ENCODE measurements at regions not wholly inside any gene's neighbourhood (a gene's known extent, or its start where the extent isn't known, plus 50 kb on each side); places are given as distances from the start of the nearest gene placed in this dataset.

DNA sequence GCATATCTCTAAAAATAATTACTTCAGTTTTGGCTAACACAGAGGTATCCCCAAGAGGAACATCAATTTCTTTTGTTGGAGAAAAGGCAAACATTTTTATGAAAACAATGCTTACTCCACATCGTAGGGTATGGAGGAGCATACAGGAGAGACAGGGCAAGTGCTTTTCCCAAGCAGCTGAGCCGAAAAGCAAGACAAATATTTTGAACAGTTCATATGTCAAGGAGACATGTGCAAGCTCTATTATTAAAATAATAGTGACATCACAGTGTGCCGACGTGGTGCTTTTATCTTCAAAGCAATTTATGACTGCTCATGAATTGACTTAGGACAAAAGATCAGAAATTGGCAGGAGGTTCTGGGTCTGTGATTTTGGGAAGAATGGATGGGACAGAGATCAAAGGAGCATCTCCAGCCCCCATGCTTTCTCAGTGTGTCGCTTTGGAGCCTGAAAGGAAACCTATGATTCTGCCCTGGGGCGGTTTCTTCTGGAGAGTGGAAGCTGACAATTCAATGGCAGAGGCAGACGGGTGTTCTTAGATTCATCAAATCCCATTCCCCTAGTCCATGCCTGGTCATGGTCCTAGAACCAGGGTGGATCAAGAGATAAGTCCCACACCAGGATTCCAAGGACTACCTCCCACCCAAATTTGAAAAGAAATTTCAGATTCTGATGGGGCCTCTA lies 97.1 kb downstream of the JCAD start:
- DNase-seq, result no peak

- peak; percentile 16 for DNase-seq
Observed at GRCh38 chr10:29961351-29961750, 98.0 kb downstream of the JCAD start.

DNA sequence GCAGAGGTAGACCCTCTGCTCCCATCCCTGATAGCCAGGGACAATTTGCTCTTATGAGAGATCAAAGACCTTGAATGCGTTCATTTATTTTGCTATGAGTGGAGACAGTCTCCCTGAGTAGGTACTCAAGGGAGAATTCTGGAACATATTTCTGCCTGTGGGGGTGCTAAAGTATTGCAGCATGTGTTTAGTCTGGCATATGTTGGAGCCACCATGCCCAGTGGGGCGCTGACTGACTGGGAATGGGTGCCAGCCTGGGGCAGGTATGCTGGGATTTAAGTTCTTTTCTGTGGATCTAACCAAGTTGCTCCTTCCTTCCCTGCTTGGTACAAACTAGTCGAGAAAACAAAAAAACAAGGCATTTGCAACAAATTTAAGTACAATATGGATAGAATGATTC lies 99.1 kb downstream of the JCAD start:
- no peak for DNase-seq

DNA sequence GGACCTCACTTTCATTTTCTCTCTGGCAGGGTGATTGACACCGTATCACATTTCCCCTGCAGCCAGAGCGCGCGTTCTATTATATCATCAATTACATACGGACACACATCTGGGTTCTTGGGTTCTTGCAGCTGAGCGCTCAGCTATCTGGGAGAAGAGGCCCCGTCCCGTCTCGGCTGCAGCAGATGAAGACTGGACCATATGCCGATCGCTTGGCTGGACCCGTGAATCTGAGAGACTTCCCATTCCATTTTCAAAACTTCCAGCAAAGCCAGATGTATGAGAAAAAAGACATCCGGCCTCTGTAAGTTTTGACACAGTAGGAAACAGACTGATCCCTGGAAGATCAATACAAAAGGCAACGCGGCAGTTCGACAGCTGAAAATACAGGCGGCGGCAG lies 99.8 kb downstream of the JCAD start:
- DNase-seq, result no peak

DNA sequence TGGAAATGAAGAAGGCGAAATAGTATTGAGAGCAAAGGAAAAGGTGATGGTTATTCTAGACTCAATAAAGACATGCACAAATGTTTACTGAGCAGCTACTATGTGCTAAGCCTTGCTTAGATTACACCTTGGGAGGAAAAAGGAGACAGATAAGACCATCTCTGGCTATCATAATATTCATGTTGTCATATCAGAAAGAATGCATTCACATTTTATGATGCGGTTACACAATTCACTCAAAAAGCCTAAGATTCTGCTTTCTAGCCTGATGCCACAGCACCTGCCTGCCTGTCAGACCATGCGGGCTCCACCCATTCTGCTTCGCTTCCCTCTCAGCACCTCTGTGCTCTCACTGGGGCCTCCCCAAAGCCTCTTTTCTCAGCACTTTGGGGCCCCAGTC lies 100.9 kb downstream of the JCAD start:
- no peak for DNase-seq

DNA sequence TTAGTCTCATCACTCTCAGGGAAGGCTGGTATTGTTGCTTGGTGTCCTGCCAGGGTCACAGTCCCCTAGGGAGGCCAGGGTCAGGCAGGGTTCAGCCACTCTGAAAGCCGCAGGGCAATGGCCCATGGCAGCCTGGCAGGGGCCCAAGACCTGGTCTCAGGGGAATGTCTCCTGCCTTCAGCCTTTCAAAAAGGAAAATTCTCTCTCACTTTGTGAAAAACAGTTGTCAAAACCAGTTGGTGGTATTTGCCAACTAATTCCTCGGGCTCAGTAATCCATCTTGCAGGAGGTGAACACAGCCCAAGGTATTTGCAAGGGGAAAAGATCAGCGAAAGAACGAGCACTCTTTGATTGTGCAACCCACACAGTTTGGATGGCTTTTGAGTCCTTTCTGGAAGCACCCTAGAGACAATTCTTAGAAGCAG lies 101.5 kb downstream of the JCAD start:
- DNase-seq, result peak; percentile 49

DNA sequence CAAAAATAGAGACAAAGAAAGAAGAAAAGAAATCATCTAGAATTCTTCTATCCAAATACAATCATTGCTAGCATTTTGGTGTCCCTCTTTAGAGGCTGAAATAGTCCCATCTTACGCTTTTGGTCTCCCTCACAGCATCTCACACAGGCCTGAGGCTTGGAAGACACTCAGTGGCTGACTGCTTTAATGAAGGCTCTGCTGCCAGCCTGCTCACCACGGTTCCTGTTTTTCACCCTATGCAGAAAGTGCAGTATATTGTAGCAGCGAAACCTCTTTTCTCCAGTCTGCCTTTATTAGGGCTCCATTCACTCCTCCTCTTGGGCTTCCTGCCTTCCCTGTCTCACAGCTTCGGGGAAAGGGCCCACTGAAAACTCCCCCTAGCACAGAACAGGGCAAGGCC lies 102.2 kb downstream of the JCAD start:
- DNase-seq, result no peak

DNA sequence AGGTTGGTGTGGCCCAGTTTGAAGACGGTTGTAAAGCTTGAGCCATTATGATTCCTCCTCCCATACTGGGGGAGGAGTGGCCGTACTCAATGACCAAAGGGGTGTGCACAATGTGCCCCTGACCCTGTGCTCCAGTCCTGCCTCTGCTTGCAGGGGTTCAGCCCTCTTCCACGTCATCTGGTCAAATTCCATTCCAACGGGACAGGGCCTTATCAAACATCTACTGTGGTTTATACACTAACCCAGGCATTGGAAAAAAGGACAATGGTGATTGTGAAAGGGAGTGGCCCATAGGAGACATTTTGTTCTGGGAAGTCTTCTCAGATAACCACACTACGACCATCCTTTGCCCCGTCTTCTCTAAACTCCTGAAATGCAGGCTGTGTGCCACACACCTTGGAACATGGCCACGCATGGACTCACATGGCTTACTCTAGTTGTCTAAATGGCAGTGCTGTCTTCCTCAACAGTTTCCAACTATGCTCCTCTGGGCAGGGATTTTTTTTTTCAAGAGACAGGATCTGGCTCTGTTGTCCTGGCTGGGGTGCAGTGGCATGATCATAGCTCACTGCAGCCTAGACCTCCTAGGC lies 103.0 kb downstream of the JCAD start:
- DNase-seq, result no peak

GRCh38 chr10:29955329-29955935 lies 104.0 kb downstream of the JCAD start:
- DNase-seq, result peak; percentile 74

GRCh38 chr10:29951441-29951931 lies 107.9 kb downstream of the JCAD start:
- DNase-seq, result no peak

DNA sequence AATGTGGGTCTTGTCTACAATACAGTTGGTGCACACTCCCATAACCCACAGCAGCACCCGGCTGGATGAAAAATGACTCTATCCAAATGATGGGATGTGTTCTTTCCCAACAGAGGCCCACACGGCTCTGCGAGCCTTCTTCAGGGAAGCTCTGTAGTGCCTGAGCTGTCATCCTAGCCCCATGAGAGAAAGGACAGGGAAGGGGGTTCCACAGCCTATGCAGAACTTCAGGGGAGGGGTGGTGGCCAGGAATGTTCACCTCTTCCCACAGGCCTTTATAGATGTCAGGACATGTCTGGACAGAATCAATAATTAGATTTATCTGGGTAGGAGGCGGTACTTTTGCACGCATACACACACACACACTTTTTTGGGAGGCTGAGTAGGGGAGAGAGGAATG lies 109.0 kb downstream of the JCAD start:
- DNase-seq, result no peak

GRCh38 chr10:29949411-29950011 lies 109.9 kb downstream of the JCAD start:
- DNase-seq, result peak; percentile 98

DNA sequence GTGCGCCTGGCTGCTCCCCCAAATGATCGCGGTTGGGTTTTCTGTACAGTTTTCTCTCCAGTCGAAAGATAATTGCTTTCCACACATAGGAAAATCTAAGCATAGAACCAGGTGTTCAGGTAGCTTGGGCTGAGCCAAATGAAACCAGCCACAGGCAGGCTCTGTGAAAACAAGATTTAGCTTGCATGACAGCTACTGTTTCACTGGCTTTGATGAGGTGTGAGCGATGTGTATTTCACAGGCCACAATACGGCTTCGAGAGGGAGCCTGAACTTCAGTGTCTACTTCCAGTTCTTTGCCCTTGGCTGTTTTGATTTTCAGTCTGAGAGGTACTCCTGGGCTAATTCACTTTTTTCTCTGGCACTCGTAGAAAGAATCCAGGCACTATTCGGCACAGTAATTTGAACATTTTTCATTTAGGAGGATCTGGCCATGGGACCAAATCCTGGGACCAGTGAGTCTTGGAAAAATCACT lies 110.5 kb downstream of the JCAD start:
- DNase-seq, result no peak

GRCh38 chr10:29947701-29948060 lies 111.7 kb downstream of the JCAD start:
- DNase-seq, result no peak

DNA sequence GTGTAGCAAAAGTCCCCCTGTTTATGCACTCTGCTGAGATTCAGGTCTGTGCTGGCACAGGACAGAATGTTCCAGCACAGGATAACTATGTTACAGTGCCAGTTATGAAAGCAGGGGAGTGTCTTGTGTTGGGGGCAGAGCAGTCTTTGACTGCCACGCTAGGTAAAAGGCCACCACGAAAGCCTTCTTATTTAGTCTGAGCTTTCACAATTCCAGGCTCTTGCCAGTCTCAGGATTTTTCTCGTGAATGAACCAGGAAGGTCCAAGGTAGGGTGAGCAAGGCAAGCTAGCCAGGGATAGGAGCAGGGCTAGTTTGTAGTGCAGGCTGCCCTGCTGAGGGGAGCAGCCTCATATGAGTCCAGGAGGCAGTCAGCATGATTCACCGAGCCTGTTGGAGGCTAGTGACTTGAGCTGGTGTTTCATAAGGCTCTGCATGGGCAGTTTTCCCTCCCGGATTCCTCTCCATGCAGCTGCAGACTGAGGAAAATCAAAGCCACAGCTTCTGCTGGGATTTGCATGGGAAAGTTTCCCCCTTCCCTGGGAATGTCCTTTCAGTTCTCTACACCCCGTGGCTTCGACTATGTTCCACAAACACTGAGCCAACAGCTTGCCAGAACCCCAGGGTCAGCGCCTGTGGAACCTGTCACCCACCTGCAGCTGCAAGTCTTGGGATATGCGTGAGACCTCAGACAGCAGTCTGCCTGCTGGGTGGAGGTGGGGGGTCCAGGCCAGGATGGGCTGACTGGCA lies 112.3 kb downstream of the JCAD start:
- DNase-seq, result peak; percentile 91

DNA sequence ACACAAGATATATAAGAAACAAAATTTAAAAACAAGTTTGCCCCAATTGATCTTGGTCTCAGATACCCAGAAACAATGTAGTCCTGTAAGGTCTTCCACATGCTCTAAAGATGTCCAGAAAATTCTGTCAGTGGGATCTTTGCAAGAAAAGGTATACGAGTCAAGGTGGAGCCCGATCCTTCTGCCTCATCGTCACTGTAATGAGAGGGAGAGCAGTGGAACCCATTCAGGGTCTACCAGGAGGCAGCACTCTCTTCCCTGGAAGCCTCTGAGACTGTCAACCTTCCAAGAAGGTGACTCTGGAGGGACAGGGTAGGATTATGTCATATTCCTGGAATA lies 112.8 kb downstream of the JCAD start:
- DNase-seq, result no peak

DNA sequence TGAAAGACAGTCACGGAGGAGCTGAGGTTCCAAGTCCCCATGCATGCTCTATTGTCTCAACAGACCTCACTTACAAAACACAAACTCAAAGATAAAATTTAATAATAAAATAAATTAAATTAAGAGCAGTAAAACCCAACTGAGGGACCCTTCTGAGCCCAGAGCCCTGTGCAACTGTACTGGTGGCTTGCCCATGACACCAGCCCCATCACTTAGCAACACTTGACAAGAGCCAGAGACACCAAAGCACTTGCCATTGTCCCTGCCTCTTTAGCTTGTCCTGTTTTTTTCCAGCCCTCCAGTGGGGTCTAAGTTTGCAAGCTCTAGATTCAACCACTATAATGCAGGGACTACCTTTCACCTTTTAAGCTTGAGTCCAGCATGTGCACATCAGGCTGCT lies 117.9 kb downstream of the JCAD start:
- DNase-seq, result no peak

- DNase-seq, result no peak
Observed at GRCh38 chr10:29932991-29933390, 126.4 kb downstream of the JCAD start.

DNA sequence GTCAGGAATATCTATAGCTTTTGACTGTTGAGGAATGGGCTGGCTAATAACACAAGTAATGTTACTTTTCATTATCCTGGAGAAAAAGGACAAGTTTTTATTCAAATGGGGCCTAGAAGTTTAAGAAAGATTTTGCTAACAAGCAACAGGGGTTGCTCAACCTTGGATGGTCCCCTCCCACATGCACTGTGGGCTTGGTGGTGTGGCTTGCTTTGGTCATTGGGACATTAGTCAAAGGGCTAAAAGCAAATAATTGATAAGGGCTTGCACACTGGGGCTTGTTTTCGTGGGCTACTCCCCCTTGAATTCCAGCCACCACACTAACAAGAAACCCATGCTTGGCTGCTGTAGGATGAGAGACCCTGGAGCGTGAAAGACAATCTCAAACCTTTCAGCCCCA lies 127.6 kb downstream of the JCAD start:
- DNase-seq, result no peak

GRCh38 chr10:29929006-29929405 lies 130.4 kb downstream of the JCAD start:
- no peak for DNase-seq

DNA sequence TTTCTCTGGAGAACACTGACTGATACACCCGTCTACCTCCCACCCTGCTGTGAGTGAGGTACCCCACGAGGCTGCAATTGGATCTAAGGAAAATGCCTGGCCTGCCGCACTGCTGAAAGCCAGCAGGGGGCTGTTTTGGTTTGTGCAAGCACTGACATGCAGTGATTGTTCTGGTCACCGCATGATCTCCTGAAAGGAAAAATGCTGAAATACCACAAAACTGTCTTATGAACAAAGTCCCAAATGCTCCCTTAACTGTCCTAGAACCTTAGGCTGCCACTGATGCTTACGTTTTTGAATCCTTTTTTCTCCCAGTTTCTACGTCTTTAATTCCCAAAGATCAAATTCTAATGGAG lies 132.7 kb downstream of the JCAD start:
- peak; percentile 62 for DNase-seq

GRCh38 chr10:29925771-29926692 lies 133.4 kb downstream of the JCAD start:
- DNase-seq, result no peak

Measured in fibroblast of skin of back (primary cell).